ENCODE measurements at regions not wholly inside any gene's neighbourhood (a gene's known extent, or its start where the extent isn't known, plus 50 kb on each side); places are given as distances from the start of the nearest gene placed in this dataset.

- no peak for FAIRE-seq
These were observed 158.9 kb upstream of the GLI2 start for GRCh38 chr2:120576509-120577474.

GRCh38 chr2:120577721-120578295, 157.9 kb upstream of the GLI2 start:
- no peak for FAIRE-seq

GRCh38 chr2:120578576-120579352, 156.9 kb upstream of the GLI2 start:
- FAIRE-seq, result no peak

- FAIRE-seq, result no peak
These were observed 155.6 kb upstream of the GLI2 start for GRCh38 chr2:120579916-120580685.

GRCh38 chr2:120580709-120581108, 155.0 kb upstream of the GLI2 start:
- FAIRE-seq, result no peak

GRCh38 chr2:120583121-120583520, 152.5 kb upstream of the GLI2 start:
- FAIRE-seq, result no peak

- FAIRE-seq, result no peak
These were observed 151.7 kb upstream of the GLI2 start for GRCh38 chr2:120583851-120584570.

GRCh38 chr2:120586507-120587278, 149.0 kb upstream of the GLI2 start:
- FAIRE-seq, result no peak

GRCh38 chr2:120587279-120587996, 148.2 kb upstream of the GLI2 start:
- FAIRE-seq, result no peak

- no peak for FAIRE-seq
These were observed 147.7 kb upstream of the GLI2 start for GRCh38 chr2:120587997-120588336.

- FAIRE-seq, result no peak
These were observed 145.7 kb upstream of the GLI2 start for GRCh38 chr2:120589771-120590608.

- FAIRE-seq, result no peak
These were observed 144.8 kb upstream of the GLI2 start for GRCh38 chr2:120590841-120591240.

- no peak for FAIRE-seq
These were observed 144.1 kb upstream of the GLI2 start for GRCh38 chr2:120591572-120591971.

- no peak for FAIRE-seq
These were observed 143.6 kb upstream of the GLI2 start for GRCh38 chr2:120592084-120592483.

GRCh38 chr2:120593921-120594686, 141.6 kb upstream of the GLI2 start:
- no peak for FAIRE-seq

GRCh38 chr2:120594856-120595685, 140.6 kb upstream of the GLI2 start:
- FAIRE-seq, result no peak

GRCh38 chr2:120595739-120596138, 139.9 kb upstream of the GLI2 start:
- no peak for FAIRE-seq

All from endometrium (tissue), 2 donors.